K562 (cell line): ENCODE measurements at regions not wholly inside any gene's neighbourhood (a gene's known extent, or its start where the extent isn't known, plus 50 kb on each side); places are given as distances from the start of the nearest gene placed in this dataset.

ENCODE experiments used
- ESRRA ChIP-seq: fragments of 450-650 bp; IDR thresholded peaks from 2 replicates; pipeline ENCODE4 v1.6.1; 2014; ENCODE audit warnings: low read depth, mild to moderate bottlenecking, moderate library complexity, borderline replicate concordance
- MTA1 ChIP-seq: fragments of 450-650 bp; IDR thresholded peaks from 2 replicates; pipeline ENCODE4 v1.6.1; 2017; ENCODE audit warnings: borderline replicate concordance
- SNRNP70 ChIP-seq: fragments of 200-400 bp; formaldehyde crosslinking; optimal IDR thresholded peaks from 2 replicates; pipeline ENCODE3; 2017; ENCODE audit warnings: low read depth, low read length
- SUPT5H ChIP-seq: fragments of 450-650 bp; IDR thresholded peaks from 2 replicates; pipeline ENCODE4 v1.6.1; 2016
- ZFP30 ChIP-seq: fragments of 250-450 bp; sonication (Bioruptor Pico); IDR thresholded peaks from 2 replicates; pipeline ENCODE4 v1.8.0; 2022; ENCODE audit warnings: moderate library complexity, mild to moderate bottlenecking, inconsistent platforms, borderline replicate concordance
- ZKSCAN1 ChIP-seq: fragments of 150-350 bp; IDR thresholded peaks from 2 replicates; pipeline ENCODE4 v1.6.1; 2016; ENCODE audit warnings: low read depth, low read length

- TF ChIP-seq ZKSCAN1, result no peak
- no peak for TF ChIP-seq SNRNP70
- TF ChIP-seq ZFP30, result no peak
- TF ChIP-seq SUPT5H, result no peak
- no peak for TF ChIP-seq MTA1
- TF ChIP-seq ESRRA, result no peak
Measured at GRCh38 chr10:108169846-108170245, 1005.3 kb upstream of the SORCS1 start.
